ENCODE measurements at regions not wholly inside any gene's neighbourhood (a gene's known extent, or its start where the extent isn't known, plus 50 kb on each side); places are given as distances from the start of the nearest gene placed in this dataset.

DNA sequence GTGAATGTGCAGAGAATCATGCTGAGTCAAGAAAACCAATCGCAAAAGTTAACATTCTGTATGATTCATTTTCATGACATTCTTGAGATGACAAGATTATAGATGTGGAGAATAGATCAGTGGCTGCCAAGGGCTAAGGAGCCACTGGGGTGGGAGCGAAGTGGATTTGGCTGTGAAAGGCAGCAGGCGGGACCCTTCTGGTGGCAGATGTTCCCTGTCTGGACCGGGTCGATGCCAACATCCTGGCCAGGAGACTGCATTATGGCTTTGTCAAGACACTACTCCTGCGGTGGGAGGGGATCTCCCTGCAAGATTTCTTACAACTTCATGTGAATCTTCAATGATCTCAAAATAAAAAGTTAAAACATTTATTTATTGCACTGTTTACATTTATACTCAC, 427.9 kb downstream of the GALR1 start:
- H3K4me1 ChIP-seq (ENCODE audit: insufficient read depth, low read length, poor library complexity, severe bottlenecking), result no peaks in the 10 kb centered on the region
- CTCF ChIA-PET, result no interaction called here
- TF ChIP-seq, protein P1, sequence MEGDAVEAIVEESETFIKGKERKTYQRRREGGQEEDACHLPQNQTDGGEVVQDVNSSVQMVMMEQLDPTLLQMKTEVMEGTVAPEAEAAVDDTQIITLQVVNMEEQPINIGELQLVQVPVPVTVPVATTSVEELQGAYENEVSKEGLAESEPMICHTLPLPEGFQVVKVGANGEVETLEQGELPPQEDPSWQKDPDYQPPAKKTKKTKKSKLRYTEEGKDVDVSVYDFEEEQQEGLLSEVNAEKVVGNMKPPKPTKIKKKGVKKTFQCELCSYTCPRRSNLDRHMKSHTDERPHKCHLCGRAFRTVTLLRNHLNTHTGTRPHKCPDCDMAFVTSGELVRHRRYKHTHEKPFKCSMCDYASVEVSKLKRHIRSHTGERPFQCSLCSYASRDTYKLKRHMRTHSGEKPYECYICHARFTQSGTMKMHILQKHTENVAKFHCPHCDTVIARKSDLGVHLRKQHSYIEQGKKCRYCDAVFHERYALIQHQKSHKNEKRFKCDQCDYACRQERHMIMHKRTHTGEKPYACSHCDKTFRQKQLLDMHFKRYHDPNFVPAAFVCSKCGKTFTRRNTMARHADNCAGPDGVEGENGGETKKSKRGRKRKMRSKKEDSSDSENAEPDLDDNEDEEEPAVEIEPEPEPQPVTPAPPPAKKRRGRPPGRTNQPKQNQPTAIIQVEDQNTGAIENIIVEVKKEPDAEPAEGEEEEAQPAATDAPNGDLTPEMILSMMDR (conservative IDR thresholded peaks at IDR 0.05; ENCODE audit: low read depth, low read length), result no peak
- no peak for TF ChIP-seq EZH2 (IDR thresholded peaks at IDR 0.05; ENCODE audit: borderline replicate concordance, low read depth, low read length, poor library complexity, severe bottlenecking)
- POLR2A ChIA-PET (ENCODE audit: low non-redundant PET), result no interaction called here
- no peak overlapping the region for H3K4me3 ChIP-seq (ENCODE audit: low read depth, low read length, poor library complexity, severe bottlenecking)
- H3K9me3 ChIP-seq (ENCODE audit: low read depth, low read length, poor library complexity, severe bottlenecking), result peaks cover 8% of the 10 kb centered on the region
- H3K27me3 ChIP-seq (replicated peaks; ENCODE audit: insufficient read depth, low read depth, low read length, poor library complexity), result no peaks in the 10 kb centered on the region
- DNase-seq (ENCODE audit: low spot score), result no peak
- no TSS peak for BruUV-seq (replicated peaks)
- H3K36me3 ChIP-seq (ENCODE audit: insufficient read depth, low read length, poor library complexity, severe bottlenecking), result no peaks in the 10 kb centered on the region
- intact Hi-C loops (cut with micrococcal nuclease; ENCODE audit: unreplicated experiment), result no loop called here
- H3K27ac ChIP-seq (ENCODE audit: low read depth, low read length, poor library complexity, severe bottlenecking), result no peak overlapping the region

DNA sequence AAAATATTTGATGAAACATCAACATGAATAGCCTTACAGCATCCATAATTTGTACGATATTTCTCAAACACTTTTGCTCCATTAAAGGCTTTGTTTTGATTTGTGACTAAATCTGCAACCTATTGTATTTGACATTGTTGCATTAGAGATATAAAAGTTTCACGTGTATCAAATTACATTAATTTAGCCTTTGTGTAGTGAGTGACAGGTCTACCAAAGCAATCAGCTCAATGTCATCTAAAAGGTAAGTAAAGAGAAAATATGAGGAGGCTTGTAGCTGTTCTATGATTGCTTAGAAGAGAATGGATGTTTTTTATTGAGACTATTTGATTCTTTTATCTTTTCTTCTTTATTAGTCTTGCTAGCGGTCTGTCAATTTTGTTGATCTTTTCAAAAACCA, 430.2 kb downstream of the GALR1 start:
- CTCF ChIA-PET, result no interaction called here
- Histone ChIP-seq H3K4me1 (ENCODE audit: insufficient read depth, low read length, poor library complexity, severe bottlenecking) (no peaks in the 10 kb centered on the region), H3K4me3 (ENCODE audit: low read depth, low read length, poor library complexity, severe bottlenecking) (no peak overlapping the region), H3K9me3 (ENCODE audit: low read depth, low read length, poor library complexity, severe bottlenecking) (peaks cover 12% of the 10 kb centered on the region), H3K27me3 (replicated peaks; ENCODE audit: insufficient read depth, low read depth, low read length, poor library complexity) (no peaks in the 10 kb centered on the region), H3K36me3 (ENCODE audit: insufficient read depth, low read length, poor library complexity, severe bottlenecking) (no peaks in the 10 kb centered on the region), H3K27ac (ENCODE audit: low read depth, low read length, poor library complexity, severe bottlenecking) (no peak overlapping the region)
- BruUV-seq (replicated peaks), result no TSS peak
- DNase-seq (ENCODE audit: low spot score), result no peak
- POLR2A ChIA-PET (ENCODE audit: low non-redundant PET), result no interaction called here
- TF ChIP-seq EZH2 (IDR thresholded peaks at IDR 0.05; ENCODE audit: borderline replicate concordance, low read depth, low read length, poor library complexity, severe bottlenecking), result no peak
- TF ChIP-seq, protein P1 (conservative IDR thresholded peaks at IDR 0.05; ENCODE audit: low read depth, low read length), result no peak
- intact Hi-C loops (cut with micrococcal nuclease; ENCODE audit: unreplicated experiment), result no loop called here

DNA sequence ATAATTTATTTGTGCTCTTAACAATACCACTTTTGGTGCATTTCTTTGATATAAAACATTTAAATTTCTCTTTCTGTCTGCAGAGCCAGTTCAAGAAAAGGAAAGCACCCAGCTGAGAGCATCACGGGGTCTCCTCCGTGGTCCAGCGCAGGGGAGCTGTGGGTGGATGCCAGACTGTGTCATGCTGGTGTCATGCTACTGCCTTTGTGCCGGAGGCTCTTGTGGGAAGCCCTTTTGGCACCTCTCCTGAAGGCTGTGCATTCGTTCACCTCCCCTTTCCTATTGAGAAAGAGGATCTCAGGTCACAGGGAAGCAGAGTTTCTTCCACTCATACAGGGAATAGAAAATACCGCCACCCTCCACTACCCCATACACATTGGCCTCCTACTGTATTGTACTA, 450.4 kb downstream of the GALR1 start:
- Histone ChIP-seq H3K27ac (ENCODE audit: low read depth, low read length, poor library complexity, severe bottlenecking) (no peak overlapping the region), H3K36me3 (ENCODE audit: insufficient read depth, low read length, poor library complexity, severe bottlenecking) (no peaks in the 10 kb centered on the region), H3K27me3 (replicated peaks; ENCODE audit: insufficient read depth, low read depth, low read length, poor library complexity) (no peaks in the 10 kb centered on the region), H3K9me3 (ENCODE audit: low read depth, low read length, poor library complexity, severe bottlenecking) (peaks cover 19% of the 10 kb centered on the region), H3K4me1 (ENCODE audit: insufficient read depth, low read length, poor library complexity, severe bottlenecking) (no peaks in the 10 kb centered on the region), H3K4me3 (ENCODE audit: low read depth, low read length, poor library complexity, severe bottlenecking) (no peak overlapping the region)
- CTCF ChIA-PET, result no interaction called here
- intact Hi-C loops (cut with micrococcal nuclease; ENCODE audit: unreplicated experiment), result no loop called here
- no peak for TF ChIP-seq EZH2 (IDR thresholded peaks at IDR 0.05; ENCODE audit: borderline replicate concordance, low read depth, low read length, poor library complexity, severe bottlenecking)
- TF ChIP-seq, protein P1 (conservative IDR thresholded peaks at IDR 0.05; ENCODE audit: low read depth, low read length), result no peak
- BruUV-seq (replicated peaks), result no TSS peak
- POLR2A ChIA-PET (ENCODE audit: low non-redundant PET), result no interaction called here
- DNase-seq (ENCODE audit: low spot score), result no peak
